Bone marrow (tissue), 2 donors: ENCODE measurements at regions not wholly inside any gene's neighbourhood (a gene's known extent, or its start where the extent isn't known, plus 50 kb on each side); places are given as distances from the start of the nearest gene placed in this dataset.
"Not testable (repeated sequence)": the region's sequence is repeated elsewhere in the genome, so short reads cannot be mapped to it uniquely, and the experiment has no call there.

Source experiments
- DNase-seq, 2 donors: peaks; one replicate each; lab custom pipeline; 2025; lab: John Stamatoyannopoulos, UW

DNA sequence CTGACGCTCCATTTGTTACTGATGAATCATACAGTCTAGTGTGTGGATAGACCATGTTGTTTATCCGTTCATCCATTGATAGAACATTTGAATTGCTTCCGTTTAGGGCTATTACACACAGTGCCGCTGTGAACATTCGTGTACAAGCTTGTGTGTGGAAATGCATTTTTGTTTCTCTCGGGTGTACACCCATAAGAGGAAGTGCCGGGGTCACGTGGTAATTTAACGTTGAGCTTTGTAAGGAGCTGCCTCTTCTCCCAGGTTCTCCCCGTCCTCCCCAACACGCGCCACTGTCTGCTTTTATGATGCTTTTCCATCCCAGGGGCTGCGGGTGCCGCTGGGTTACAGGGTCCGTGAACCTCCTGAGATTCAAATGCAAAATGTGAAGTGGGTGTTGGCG, 142.3 kb downstream of the IGLL1 start:
- DNase-seq = no peak

DNA sequence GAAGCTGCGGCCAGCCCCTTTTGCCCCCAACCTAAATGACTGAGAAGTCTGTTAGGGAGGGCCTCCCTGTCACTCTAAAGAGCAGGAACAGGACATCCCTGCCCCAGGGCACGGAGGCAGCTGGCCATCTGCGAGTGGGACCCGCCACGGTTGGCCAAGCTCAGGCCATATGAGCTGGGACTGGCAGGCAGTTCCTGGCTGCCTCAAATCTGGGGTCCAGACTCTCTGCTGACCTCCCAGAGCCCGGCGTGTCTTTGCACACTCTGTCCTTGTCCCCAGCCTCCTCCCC, 143.0 kb downstream of the IGLL1 start:
- DNase-seq = not testable (repeated sequence)

DNA sequence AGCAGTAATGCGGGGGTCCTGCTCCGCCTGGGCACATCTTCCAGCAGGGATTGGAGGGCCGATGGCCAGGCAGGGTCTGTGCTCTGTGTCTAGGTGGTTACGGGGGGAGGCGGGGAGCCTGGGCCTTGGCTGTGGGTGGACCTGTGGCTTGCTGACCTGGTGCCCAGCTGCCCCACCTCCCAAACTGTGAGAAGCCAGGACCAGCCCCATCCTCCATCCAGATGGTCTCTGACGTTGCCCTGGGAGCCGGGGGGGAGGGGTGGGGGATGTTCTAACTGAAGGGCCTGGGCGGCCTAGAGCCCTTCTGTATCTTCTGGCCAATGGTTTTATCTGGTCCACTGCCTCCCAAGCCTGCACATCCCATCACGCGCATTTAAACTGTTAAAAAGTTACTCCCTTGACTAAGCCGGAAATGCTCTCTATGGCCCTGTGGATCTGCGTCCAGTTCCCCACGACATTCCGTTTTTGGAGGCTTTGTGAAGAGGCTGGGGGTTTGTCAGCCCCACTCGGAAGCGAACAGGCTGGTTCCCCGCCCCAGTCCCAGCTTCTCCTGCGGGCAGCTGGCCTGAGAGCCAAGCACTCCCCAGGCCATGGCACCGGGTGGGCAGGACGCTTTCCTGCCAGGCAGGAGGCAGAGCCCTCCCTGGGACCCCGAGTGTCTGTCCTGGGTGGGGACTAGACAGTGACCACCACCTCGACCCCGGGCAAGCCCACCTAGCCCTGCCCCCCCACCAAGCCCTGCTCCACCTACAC, 143.6 kb downstream of the IGLL1 start:
- DNase-seq = not testable (repeated sequence)

DNA sequence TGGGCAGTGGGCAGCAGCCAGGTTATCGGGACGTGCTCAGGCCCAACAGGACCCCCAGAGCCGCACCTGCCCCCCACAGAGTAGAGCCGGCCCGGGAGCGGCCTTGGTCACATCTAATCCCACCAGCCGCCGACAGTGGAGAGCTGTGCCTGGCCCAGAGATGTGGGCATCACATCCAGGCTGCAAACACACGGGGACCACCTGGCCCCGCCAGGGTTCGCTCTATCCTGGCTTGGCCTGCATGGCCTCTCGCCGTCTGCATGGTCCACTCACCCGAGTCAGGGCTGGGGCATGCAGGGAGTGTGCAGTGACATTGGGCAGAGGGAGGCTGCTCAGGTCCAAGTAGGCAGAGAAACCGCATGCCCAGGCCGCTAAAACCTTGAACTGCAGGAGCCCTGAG, 144.9 kb downstream of the IGLL1 start:
- not testable (repeated sequence) for DNase-seq

DNA sequence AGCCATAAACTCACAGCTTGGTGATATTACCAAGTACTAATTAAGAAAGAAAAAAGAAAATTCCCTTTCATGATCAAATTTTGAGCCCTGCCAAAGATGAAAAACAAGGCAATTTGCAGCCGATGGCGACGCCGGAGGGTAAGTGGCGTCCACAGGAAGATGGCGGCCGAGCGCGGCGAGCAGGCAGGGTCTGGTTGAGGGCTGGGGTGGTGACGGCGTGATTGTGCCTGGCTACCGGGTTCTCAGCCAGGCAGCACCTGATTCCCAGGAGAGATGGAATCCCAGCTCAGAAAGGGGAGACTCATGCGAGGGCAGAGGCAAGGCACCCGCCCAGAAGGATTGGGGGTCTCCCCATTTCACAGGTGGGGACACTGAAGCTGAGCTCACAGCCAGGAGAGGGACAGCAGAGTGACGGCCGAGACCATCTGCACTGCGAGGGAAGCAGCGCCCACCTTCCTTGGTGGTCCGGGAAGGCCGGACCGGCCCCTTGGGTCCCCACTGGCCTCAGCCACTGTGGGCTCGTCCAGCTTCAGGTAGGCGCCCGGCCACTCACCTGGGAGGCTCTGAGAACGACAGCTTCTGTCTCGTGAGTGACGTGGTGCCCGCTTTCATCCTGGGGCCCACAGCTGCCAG, 145.8 kb downstream of the IGLL1 start:
- not testable (repeated sequence) for DNase-seq

DNA sequence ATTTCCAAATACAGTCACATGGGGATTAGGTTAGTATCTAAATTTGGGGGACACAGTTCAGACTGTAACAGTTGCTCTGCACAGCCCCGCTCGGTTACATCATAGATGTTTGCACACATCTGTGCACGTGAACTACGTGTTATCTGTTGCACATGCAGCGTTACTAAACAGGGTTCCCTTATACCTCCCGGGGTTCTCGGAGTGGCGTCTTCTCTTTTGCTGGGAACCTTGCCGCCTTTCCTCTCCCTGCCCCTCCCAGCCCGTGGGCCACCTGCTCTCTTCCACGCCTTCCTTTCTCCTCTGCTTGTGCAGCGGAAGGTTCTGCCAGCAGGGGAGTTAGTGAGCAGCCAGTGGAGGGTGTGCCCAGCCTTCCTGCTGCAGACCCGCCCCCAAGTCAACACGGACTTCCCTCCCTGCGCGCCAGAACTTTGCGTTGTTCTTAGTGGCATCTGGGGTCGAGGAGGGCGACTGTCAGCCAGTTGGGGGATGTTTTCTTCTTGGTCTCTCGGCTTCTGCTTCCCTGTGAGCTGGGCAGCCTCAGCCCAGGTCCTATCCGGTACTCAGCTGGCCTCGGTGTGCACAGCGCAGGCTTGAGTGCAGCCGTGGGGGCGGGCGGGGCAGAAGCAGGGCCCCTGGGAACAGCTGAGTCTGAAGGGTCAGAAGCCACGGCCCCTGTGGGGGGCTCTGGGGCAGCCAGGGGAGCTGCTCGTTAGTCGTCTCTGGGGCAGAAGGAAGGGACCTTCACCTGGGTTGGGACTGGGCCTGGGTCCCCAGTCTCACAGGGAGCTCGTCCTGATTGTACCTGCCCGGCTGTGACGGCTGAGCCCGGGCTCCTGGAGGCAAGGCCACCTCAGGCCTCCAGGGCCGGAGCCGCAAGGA, 146.7 kb downstream of the IGLL1 start:
- DNase-seq = peak in 1 of 2 donors; percentile 22

DNA sequence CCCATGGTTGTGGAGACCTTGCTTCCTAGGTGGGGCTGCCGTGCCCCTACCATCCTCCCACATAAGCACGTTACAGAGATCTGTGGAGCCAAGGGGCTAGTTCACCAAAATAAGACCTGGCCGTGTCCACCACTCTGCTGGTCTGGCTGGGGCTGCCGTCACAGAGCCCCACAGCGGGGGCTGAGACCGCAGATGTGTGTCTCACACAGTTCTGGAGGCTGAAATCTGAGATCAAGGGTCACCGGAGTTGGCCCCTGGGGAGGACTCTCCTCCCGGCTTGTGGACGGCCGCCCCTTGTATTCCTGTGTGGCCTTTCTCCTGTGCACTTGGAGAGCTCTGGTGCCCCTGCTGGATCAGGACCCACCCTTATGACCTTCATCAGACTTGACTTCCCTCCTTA, 147.4 kb downstream of the IGLL1 start:
- not testable (repeated sequence) for DNase-seq

DNA sequence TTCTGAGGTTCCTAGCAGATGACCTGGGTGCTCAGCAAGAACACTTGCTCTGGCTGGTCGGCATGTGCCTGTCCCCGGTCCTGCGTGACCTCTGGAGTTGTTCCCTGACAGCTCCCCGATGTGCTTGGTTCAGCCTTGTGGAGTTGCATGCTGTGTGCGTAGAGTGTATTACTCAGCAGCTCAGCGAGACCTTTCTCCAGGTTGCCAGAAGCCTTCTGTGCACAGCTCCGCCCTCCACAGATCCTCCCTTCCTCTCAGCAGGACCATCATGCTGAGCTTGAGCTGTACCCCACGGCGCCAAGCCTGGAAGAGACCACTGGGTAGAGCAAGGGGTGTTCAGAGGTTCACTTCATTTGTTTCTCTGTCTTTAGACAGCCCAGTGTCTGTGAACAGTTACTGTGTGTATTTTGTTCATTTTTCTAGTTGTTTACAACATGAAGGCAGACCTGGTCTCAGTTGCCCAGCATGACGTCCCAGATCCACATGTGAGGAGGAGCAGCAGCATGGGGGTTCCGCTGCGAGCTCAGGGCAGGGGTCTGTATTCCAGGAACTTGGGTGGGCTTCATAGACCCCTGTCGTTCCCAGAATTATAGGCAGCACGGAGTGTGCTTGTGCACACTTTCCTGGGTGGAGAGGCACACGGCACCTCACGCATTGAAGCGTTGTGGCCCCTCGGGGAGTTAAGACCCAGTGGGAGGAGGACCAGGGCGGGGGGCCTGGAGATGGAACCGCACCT, 148.6 kb downstream of the IGLL1 start:
- DNase-seq = no peak

DNA sequence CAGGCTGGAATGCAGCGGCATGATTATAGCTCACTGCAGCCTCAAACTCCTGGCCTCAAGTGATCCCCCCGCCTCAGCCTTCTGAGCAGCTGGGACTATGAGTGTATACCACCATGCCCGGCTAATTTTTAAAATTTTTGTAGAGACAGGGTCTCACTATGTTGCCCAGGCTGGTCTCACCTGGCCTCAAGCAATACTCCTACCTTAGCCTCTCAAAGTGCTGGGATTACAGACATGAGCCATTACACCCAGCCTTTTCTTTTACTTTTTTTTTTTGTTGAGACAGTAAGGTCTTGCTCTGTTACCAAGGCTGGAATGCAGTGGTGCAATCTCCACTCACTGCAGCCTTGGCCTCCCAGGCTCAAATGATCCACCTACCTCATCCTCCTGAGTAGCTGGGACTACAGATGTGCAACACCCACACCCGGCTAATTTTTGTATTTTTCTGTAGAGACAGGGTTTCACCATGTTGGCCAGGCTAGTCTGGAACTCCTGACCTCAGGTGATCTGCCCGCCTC, 155.5 kb downstream of the IGLL1 start:
- not testable (repeated sequence) for DNase-seq

DNA sequence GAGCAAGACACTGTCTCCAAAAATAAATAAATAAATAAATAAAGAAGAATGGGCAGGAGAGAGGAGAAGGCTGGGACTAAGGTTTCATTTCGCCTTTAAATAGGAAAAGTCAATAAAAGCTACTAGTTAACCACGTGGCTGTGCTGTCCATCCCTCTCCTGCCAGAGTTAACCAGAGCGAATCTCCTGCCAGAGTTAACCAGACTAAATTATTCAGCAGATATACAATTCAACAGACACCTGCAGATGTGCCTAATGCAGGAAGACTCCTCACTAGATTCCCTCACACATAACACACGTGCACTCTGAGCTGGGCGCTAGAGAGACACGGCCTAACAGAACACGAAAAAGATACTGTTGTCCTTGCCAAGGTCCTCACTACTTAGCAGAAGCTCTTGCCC, 156.1 kb downstream of the IGLL1 start:
- no peak for DNase-seq

DNA sequence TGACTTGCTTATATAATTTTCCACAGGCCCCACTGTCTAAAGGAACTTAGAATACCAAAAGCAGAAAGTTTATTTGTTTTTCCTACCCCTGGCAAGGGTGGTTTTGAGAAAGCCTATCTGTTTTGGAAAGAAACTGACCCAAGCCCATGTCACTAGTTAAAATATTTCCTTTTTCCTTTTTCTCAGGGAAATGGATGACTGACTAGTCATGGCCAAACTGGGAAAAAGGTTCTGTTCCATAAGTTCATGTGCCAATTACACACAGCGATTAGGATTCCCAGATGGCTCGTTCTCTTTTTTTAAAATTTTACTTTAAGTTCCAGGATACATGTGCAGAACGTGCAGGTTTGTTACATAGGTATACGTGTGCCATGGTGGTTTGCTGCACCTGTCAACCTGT, 157.8 kb downstream of the IGLL1 start:
- DNase-seq = not testable (repeated sequence)

DNA sequence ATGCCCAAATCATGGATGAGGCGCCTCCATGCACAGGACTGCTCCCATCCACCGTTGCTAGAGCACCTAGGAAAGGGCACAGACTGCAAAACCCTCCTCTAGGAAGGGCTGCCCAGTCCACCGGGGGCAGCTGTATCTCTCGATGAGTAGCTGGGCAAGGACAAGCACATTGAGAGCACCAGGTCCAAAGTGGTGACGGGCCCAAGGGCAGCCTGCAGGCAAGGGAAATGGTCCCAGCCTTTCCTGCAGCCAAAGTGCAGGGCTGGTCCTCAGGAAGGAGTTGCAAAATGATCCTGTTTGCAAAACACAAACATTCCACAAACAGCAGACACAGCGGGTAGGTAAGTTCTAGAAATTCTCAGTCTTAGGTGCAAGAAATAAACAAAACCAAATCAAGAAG, 158.8 kb downstream of the IGLL1 start:
- DNase-seq = not testable (repeated sequence)

DNA sequence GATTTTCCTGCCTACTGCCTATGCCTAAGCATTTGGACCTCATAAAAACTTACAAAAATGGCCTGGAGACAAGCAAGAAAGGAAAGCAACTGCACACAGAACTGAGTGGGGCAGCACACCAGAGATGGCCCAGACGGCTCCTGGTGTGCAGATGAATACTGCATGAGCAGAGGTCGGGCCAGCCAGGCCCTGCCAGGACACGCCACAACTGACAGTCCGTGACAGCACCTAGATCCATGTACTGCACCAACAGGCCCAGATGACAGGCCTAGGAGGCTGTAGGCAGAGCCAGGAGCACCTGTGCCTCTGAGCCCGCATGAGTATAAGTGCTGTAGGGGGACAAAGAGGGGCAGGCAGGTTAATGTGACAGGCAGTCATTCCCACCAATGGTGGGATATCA, 160.2 kb downstream of the IGLL1 start:
- no peak for DNase-seq

DNA sequence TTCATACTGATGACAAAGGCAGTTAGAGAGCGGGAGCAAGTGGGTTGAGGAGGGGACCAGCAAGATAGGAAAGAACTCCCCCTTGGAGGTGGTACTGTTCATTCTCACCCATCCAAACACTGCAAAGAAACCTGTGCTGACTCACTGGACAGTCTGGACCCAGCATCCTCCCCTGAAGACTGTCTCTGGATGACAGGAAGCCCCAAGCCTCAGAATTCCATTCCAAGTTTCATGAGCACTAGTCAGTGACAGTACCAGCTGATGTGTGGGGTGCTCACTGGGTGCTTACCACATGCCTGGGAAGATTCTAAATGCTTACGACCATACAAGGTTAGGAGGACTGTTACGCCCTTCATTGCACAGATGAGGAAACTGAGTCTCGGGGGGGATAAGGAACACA, 160.9 kb downstream of the IGLL1 start:
- no peak for DNase-seq

DNA sequence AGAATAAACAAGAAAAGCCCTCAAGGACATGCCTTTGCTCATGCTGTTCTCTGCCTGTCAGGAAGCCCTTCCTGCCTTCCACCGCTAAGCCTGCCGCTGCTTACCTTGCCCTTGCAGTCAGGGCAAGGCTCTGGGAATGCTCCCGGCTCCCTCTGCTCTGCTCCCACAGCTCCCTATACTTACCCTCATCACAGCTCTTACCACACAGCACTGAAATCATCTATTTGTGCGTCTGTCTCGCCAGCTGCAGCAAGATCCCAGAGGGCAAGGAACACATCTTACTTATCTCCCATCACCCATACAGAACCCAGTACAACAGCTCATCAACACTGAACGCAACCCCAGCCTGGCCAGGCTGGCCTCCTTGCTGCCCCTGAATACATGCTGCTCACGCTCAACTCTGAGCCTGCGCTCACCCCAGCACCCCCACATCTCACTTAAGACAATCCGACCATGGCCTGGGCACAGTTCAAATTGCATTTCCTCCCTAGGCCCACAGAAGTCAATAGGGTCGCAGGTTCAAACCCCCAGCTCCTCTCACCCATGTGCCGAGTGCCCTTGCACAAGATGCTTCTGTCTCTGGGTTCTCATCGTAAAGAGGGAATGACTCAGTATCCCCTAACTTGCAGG, 161.8 kb downstream of the IGLL1 start:
- no peak for DNase-seq

DNA sequence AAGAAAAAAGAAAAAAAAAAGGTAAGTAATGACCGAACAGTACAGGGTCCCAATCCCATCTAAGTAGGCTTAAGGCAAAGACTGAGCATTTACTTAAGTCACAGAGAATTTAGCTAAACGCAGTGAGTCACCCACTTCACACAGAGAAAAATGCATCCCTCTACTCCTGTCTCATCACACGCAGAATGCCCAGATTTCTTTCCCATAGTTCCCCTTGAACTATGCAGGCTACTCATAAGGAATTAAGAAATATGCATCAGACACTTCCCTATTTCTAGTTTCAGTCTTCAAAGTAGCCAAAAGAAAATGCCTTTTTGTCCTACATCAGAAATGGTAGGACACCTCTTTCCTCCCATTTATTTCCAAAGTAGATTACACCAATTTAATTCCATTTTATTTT, 162.8 kb downstream of the IGLL1 start:
- DNase-seq = not testable (repeated sequence)

DNA sequence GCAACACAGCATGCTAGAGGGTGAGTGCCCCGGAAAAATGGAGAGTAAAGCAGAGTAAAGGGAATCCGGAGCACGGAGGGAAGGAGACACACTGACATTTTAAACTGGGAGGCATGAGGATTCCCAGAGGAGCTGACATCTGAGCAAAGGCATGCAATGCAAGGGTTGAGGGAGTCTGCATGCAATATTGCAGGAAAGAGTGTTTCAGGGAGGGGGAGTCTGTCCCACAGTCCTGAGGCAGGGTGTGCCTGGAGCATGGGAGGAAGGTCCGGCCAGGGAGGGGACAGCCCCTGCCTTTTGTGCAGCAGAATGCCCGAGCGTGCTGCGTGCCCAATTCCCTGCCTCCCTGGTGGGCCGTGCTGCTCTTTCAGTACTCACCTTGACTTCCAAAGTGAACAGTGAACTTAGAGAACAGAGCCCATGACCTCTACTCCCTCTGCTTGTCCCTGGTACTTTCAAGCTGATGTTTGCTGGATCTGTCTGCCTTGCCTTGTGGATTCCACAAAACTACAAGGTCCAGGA, 163.9 kb downstream of the IGLL1 start:
- not testable (repeated sequence) for DNase-seq

DNA sequence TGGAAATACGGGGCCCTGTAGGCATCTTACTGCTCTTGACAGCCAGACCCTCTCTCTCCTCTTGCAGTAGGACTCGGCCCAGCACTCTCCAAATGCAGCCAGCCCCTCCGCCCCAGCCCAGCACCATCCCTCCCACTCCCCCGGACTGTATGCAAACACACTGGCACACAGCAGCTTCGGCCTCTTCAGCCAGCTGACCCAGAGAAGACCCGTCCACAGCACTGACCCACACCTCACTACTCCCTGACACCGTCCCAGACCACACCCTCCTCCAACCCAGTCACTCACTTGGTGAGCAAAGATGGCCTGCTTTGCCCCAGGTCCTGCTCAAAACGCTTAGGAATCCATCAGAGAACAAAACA, 164.6 kb downstream of the IGLL1 start:
- DNase-seq = no peak

DNA sequence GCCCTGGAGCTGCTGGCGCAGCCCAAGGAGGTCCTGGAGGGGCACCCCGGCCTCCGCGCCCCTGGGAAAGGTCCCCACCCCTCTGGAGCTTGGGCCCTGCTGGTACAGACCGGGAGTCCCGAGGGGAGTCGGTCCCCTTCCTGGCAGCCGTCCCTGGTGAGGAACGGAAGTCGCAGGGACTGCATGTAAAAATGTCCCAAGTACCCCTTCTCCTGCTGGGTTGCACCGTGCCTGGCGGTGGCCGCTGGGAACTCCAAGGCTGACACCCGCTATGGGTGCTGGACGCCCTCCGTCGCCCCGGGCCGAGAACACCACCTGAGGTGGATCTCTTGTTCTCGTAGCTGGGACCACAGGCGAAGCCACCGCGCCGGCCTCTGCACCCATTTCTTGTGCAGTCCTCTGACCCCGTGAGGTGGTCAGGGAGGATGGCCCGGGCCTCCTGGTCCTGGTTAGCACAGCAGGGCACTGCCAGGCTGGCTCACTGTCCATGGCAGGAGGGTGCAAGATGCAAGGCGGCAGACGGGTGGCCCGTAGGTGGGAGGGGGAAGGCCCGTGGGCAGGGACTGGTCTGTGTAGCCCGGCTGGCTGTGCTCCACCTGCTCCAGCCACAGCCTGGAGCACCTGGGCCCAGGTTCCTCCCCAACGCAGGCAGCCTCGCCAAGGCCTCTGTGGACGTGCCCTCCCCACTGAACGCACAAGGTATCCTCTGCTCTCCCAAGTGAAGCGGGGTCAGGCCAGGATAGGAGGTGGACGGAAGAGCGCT, 165.2 kb downstream of the IGLL1 start:
- DNase-seq = no peak

DNA sequence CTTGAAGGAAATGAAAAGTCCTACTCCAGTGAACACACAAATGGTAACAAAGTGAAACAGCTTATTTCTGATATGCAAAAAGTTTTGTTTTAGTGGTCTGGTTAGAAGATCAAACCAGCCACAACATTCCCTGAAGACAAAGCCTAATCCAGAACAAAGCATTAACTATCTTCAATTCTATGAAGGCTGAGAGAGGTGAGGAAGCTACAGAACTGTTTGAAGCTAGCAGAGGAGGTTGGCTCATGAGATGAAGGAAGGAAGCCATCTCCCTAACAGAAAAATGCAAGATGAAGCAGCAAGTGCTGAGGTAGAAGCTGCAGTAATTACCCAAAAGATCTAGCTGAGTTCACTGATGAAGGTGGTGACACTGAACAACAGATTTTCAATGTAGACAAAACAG, 168.4 kb downstream of the IGLL1 start:
- DNase-seq = no peak

DNA sequence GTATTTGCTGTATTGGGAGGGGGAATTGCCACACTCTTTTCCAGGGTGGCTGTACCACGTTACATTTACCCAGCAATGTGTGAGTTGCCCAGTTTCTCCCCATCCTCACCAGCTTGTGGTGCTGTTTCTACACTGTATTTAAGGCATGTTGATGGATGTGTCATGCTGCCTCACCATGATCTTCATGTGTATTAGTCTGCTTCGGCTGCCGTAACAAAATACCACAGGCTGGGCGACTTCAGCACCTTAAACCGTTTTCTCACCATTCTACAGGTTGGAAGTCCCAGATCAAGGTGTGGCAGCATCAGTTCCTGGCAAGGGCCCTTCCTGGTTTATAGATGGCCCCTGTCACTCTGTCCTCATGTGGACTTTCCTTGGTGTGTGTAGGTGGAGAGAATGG, 169.7 kb downstream of the IGLL1 start:
- DNase-seq = no peak
